Upper lobe of left lung (tissue), 4 donors: ENCODE measurements at regions not wholly inside any gene's neighbourhood (a gene's known extent, or its start where the extent isn't known, plus 50 kb on each side); places are given as distances from the start of the nearest gene placed in this dataset.

Experiments
- CTCF ChIP-seq, 6 experiments: fragments of 450-650 bp in 4 of 6; fragments of 200-600 bp in 2 of 6; sonication (generic) in 2 of 6; IDR thresholded peaks; one replicate each; pipeline ENCODE4 v1.5.1; 2016 to 2019; ENCODE audit warnings: antibody characterized with exemption in 6 of 6
- EP300 ChIP-seq, 4 donors: sonication (generic); formaldehyde crosslinking; IDR thresholded peaks; one replicate each; pipeline ENCODE4 v1.5.1; 2017; ENCODE audit warnings: antibody characterized with exemption in 4 of 4, control low read depth in 2 of 4
- POLR2A ChIP-seq, 4 donors: fragments of 450-650 bp; IDR thresholded peaks; one replicate each; pipeline ENCODE4 v1.5.1; 2016 to 2017; ENCODE audit warnings: antibody characterized with exemption in 4 of 4, mild to moderate bottlenecking in 2 of 4

- no peak for TF ChIP-seq EP300 (IDR thresholded peaks at IDR 0.05)
- TF ChIP-seq CTCF (IDR thresholded peaks at IDR 0.05): no peak
- no peak for TF ChIP-seq POLR2A (IDR thresholded peaks at IDR 0.05)
These were observed 69.8 kb upstream of the DAB2 start for GRCh38 chr5:39494534-39494933.
